ENCODE measurements at regions not wholly inside any gene's neighbourhood (a gene's known extent, or its start where the extent isn't known, plus 50 kb on each side); places are given as distances from the start of the nearest gene placed in this dataset.

GRCh38 chr16:66115373-66115772 lies 251.1 kb upstream of the CDH5 start:
- no peak overlapping the region for H3K4me3 Mint-ChIP-seq
- no peaks in the 10 kb centered on the region for H3K4me1 Mint-ChIP-seq
- peak; percentile 76 for ATAC-seq
- no peak for DNase-seq (ENCODE audit: low spot score)
- H3K27ac Mint-ChIP-seq: no peak overlapping the region
- TF ChIP-seq, protein P1, sequence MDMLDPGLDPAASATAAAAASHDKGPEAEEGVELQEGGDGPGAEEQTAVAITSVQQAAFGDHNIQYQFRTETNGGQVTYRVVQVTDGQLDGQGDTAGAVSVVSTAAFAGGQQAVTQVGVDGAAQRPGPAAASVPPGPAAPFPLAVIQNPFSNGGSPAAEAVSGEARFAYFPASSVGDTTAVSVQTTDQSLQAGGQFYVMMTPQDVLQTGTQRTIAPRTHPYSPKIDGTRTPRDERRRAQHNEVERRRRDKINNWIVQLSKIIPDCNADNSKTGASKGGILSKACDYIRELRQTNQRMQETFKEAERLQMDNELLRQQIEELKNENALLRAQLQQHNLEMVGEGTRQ (CRISPR knock-in tag; IDR thresholded peaks at IDR 0.05): no peak
- 0 out of 2 replicates have a peak, but pooled peaks have one; percentile 27 for TF ChIP-seq CTCF (IDR thresholded peaks at IDR 0.05)
- no peaks in the 10 kb centered on the region; the same call in 1 of the 2 replicates for H3K27me3 Mint-ChIP-seq (ENCODE audit: low read depth)
- ChIA-PET POLR2A (no interaction called here), CTCF (interaction anchor here (0.6 to 1.0 kb wide), 3 partner anchors 10 to 612 kb away, joined by 3 read pairs; no protein-coding TSS in a partner anchor)
- peaks cover 1% of the 10 kb centered on the region; the same call in 1 of the 2 replicates for H3K9me3 Mint-ChIP-seq
- H3K36me3 Mint-ChIP-seq: no peaks in the 10 kb centered on the region

- Mint-ChIP-seq H3K27me3 (ENCODE audit: low read depth) (no peaks in the 10 kb centered on the region; the same call in 1 of the 2 replicates), H3K4me3 (no peak overlapping the region), H3K36me3 (no peaks in the 10 kb centered on the region), H3K9me3 (peaks cover 3% of the 10 kb centered on the region; the same call in 1 of the 2 replicates), H3K4me1 (no peaks in the 10 kb centered on the region), H3K27ac (no peak overlapping the region)
- CTCF ChIA-PET: no interaction called here
- no peak for DNase-seq (ENCODE audit: low spot score)
- no peak for ATAC-seq
- no peak for TF ChIP-seq GRHL2 (CRISPR knock-in tag; IDR thresholded peaks at IDR 0.05; ENCODE audit: insufficient replicate concordance, severe bottlenecking)
- TF ChIP-seq, protein P1 (CRISPR knock-in tag; IDR thresholded peaks at IDR 0.05): peak; percentile 23; the same call in 1 of the 2 replicates
- POLR2A ChIA-PET: no interaction called here
Observed at GRCh38 chr16:66113223-66113622, 253.3 kb upstream of the CDH5 start.

DNA sequence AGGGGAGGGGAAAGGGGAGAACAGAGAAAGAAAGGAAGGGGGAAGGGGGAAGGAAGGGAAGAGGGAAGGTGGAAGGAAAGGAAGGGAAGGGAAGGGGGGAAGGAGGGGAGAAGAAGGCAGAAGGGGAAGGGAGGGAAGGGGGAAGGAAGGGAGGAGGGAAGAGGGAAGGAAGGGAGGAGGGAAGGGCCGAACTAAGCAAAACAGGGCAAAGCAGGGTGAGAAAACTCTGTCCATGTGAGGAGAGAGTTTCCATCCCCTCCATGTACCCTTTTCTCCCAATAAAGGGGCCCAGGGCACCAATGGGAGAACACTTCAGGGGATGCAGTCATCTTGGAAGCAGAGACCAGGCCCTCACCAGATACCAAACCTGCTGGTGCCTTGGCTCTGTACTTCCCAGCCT lies 256.8 kb upstream of the CDH5 start:
- ChIA-PET CTCF (no interaction called here), POLR2A (no interaction called here)
- Mint-ChIP-seq H3K36me3 (no peaks in the 10 kb centered on the region), H3K4me3 (no peak overlapping the region), H3K4me1 (no peaks in the 10 kb centered on the region; the same call in 1 of the 2 replicates), H3K9me3 (peaks cover 8% of the 10 kb centered on the region; the same call in 1 of the 2 replicates), H3K27me3 (ENCODE audit: low read depth) (no peaks in the 10 kb centered on the region; the same call in 1 of the 2 replicates), H3K27ac (no peak overlapping the region)
- no peak for ATAC-seq
- TF ChIP-seq ZBTB43 (CRISPR knock-in tag; IDR thresholded peaks at IDR 0.05) (no peak), SMAD4 (CRISPR knock-in tag; IDR thresholded peaks at IDR 0.05) (no peak), FOXP1 (CRISPR knock-in tag; IDR thresholded peaks at IDR 0.05; ENCODE audit: borderline replicate concordance) (no peak), ZNF512 (CRISPR knock-in tag; IDR thresholded peaks at IDR 0.05; ENCODE audit: borderline replicate concordance) (no peak), NR1H2 (CRISPR knock-in tag; IDR thresholded peaks at IDR 0.05) (no peak), SMAD3 (CRISPR knock-in tag; IDR thresholded peaks at IDR 0.05; ENCODE audit: borderline replicate concordance) (no peak), OVOL2 (CRISPR knock-in tag; IDR thresholded peaks at IDR 0.05; ENCODE audit: borderline replicate concordance) (no peak), PRRX2 (CRISPR knock-in tag; IDR thresholded peaks at IDR 0.05) (no peak)
- TF ChIP-seq, protein P1 (CRISPR knock-in tag; IDR thresholded peaks at IDR 0.05): no peak
- TF ChIP-seq, protein P2, sequence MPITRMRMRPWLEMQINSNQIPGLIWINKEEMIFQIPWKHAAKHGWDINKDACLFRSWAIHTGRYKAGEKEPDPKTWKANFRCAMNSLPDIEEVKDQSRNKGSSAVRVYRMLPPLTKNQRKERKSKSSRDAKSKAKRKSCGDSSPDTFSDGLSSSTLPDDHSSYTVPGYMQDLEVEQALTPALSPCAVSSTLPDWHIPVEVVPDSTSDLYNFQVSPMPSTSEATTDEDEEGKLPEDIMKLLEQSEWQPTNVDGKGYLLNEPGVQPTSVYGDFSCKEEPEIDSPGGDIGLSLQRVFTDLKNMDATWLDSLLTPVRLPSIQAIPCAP (CRISPR knock-in tag; IDR thresholded peaks at IDR 0.05): no peak
- DNase-seq (ENCODE audit: low spot score): no peak

Data from WTC11 (cell line).